Natural killer cell (primary cell): ENCODE measurements at regions not wholly inside any gene's neighbourhood (a gene's known extent, or its start where the extent isn't known, plus 50 kb on each side); places are given as distances from the start of the nearest gene placed in this dataset.
"Not testable (repeated sequence)": the region's sequence is repeated elsewhere in the genome, so short reads cannot be mapped to it uniquely, and the experiment has no call there.

Experiments used
- ATAC-seq, 3 donors: fragments of 150-1000 bp in 2 of 3; fragments of 200-7000 bp in 1 of 3; cut with Tn5 transposase; 1 replicate in 1 of 3; 2 replicates in 2 of 3; pipeline ENCODE4 v1.10.0; 2021; ENCODE audit warnings: mild to moderate bottlenecking in 2 of 3, moderate library complexity in 2 of 3
- DNase-seq, 2 donors: peaks; one replicate each; pipeline versions ENCODE4 v3.0.0 to v3.0.0-alpha.2; 2013 to 2021; ENCODE audit warnings: mixed read lengths in 1 of 2
- H3K27ac ChIP-seq: one replicate; pipeline ENCODE4 v1.5.1; 2013; ENCODE audit warnings: mild to moderate bottlenecking, low read length
- H3K27me3 ChIP-seq: one replicate; pipeline ENCODE4 v1.6.1; 2013; ENCODE audit warnings: low read length; ENCODE audit not compliant: control insufficient read depth, insufficient read depth
- H3K36me3 ChIP-seq: one replicate; pipeline ENCODE4 v1.6.1; 2013; ENCODE audit warnings: low read length; ENCODE audit not compliant: control insufficient read depth, insufficient read depth
- H3K4me1 ChIP-seq: one replicate; pipeline ENCODE4 v1.6.1; 2013; ENCODE audit warnings: low read length; ENCODE audit not compliant: control insufficient read depth, insufficient read depth
- H3K4me3 ChIP-seq: one replicate; pipeline ENCODE4 v1.5.1; 2013; ENCODE audit warnings: low read length
- H3K9me3 ChIP-seq: one replicate; pipeline ENCODE4 v1.6.1; 2013; ENCODE audit warnings: low read length; ENCODE audit not compliant: control insufficient read depth, insufficient read depth
- H3K27ac Mint-ChIP-seq, 2 donors: one replicate each; pipeline ENCODE4 v1.8.0; 2022; ENCODE audit warnings: mild to moderate bottlenecking in 2 of 2, mixed read lengths in 2 of 2, moderate library complexity in 1 of 2
- H3K27me3 Mint-ChIP-seq, 2 donors: one replicate each; pipeline ENCODE4 v1.8.0; 2022; ENCODE audit warnings: low read depth in 2 of 2, mixed read lengths in 2 of 2
- H3K36me3 Mint-ChIP-seq: one replicate; pipeline ENCODE4 v1.8.0; 2022; ENCODE audit warnings: mixed read lengths
- H3K4me1 Mint-ChIP-seq, 2 donors: one replicate each; pipeline ENCODE4 v1.8.0; 2022; ENCODE audit warnings: mixed read lengths in 2 of 2
- H3K4me3 Mint-ChIP-seq: one replicate; pipeline ENCODE4 v1.8.0; 2022; ENCODE audit warnings: mild to moderate bottlenecking, moderate library complexity, mixed read lengths
- H3K9me3 Mint-ChIP-seq, 2 donors: one replicate each; pipeline ENCODE4 v1.8.0; 2022; ENCODE audit warnings: mixed read lengths in 2 of 2
- CTCF ChIP-seq: fragments of 200-600 bp; IDR thresholded peaks from one replicate; pipeline ENCODE4 v1.8.0; 2022; ENCODE audit warnings: antibody characterized with exemption
- WGBS: methylation state at CpG from one replicate; pipeline ENCODE4 v1.1.7; 2013; ENCODE audit warnings: missing lambda C conversion rate; ENCODE audit not compliant: insufficient coverage; 5-methylcytosine and 5-hydroxymethylcytosine counted together
- intact Hi-C: fragments of 100-400 bp; cut with micrococcal nuclease; formaldehyde crosslinking; loops from one replicate; pipeline ENCODE4 v1.14.2; 2022

- Histone ChIP-seq H3K4me3 (no peak overlapping the region), H3K9me3 (no peaks in the 10 kb centered on the region), H3K27ac (peak overlapping the region; percentile 7), H3K27me3 (no peaks in the 10 kb centered on the region), H3K4me1 (no peaks in the 10 kb centered on the region), H3K36me3 (no peaks in the 10 kb centered on the region)
- H3K4me1 Mint-ChIP-seq, result peaks cover 0 to 5% of the 10 kb centered on the region in 2 donors
- H3K4me3 Mint-ChIP-seq, result no peak overlapping the region
- H3K27ac Mint-ChIP-seq, result peak overlapping the region; percentile 73 to 75
- H3K9me3 Mint-ChIP-seq, result peaks cover 2 to 3% of the 10 kb centered on the region in 2 donors
- ATAC-seq (no peak), DNase-seq (no peak)
- no peak for TF ChIP-seq CTCF
- no peaks in the 10 kb centered on the region for H3K36me3 Mint-ChIP-seq
- intact Hi-C loops, result no loop called here
- peaks cover 3 to 5% of the 10 kb centered on the region in 2 donors for H3K27me3 Mint-ChIP-seq
Measured at GRCh38 chr1:222385262-222385661, 162.6 kb downstream of the HHIPL2 start.

GRCh38 chr1:222384531-222384930, 163.4 kb downstream of the HHIPL2 start:
- Mint-ChIP-seq H3K27me3 (peaks cover 5 to 11% of the 10 kb centered on the region in 2 donors), H3K4me1 (peaks cover 0 to 5% of the 10 kb centered on the region in 2 donors), H3K9me3 (peaks cover 3 to 5% of the 10 kb centered on the region in 2 donors), H3K27ac (no peak overlapping the region), H3K36me3 (no peaks in the 10 kb centered on the region), H3K4me3 (no peak overlapping the region)
- Histone ChIP-seq H3K27ac (no peak overlapping the region), H3K9me3 (no peaks in the 10 kb centered on the region), H3K4me1 (no peaks in the 10 kb centered on the region), H3K36me3 (no peaks in the 10 kb centered on the region), H3K4me3 (no peak overlapping the region), H3K27me3 (no peaks in the 10 kb centered on the region)
- TF ChIP-seq CTCF, result no peak
- ATAC-seq, result no peak
- DNase-seq, result no peak
- intact Hi-C loops, result no loop called here

- H3K27me3 ChIP-seq, result no peaks in the 10 kb centered on the region
- DNase-seq (no peak), ATAC-seq (no peak)
- 77% methylated on average over 3 of the region's 3 CpGs for WGBS
- no peak for TF ChIP-seq CTCF
- H3K9me3 ChIP-seq, result no peaks in the 10 kb centered on the region
- H3K36me3 Mint-ChIP-seq, result no peaks in the 10 kb centered on the region
- no peaks in the 10 kb centered on the region for H3K4me1 ChIP-seq
- no peak overlapping the region for H3K27ac Mint-ChIP-seq
- H3K9me3 Mint-ChIP-seq, result peaks cover 3 to 5% of the 10 kb centered on the region in 2 donors
- no peak overlapping the region for H3K27ac ChIP-seq
- H3K36me3 ChIP-seq, result no peaks in the 10 kb centered on the region
- intact Hi-C loops, result no loop called here
- H3K4me3 Mint-ChIP-seq, result no peak overlapping the region
- H3K4me3 ChIP-seq, result no peak overlapping the region
- H3K27me3 Mint-ChIP-seq, result peaks cover 5 to 12% of the 10 kb centered on the region in 2 donors
- peaks cover 0 to 5% of the 10 kb centered on the region in 2 donors for H3K4me1 Mint-ChIP-seq
Measured at GRCh38 chr1:222382171-222382570, 165.7 kb downstream of the HHIPL2 start.

GRCh38 chr1:222377428-222378088, 170.3 kb downstream of the HHIPL2 start:
- Histone ChIP-seq H3K27ac (no peak overlapping the region), H3K4me1 (no peaks in the 10 kb centered on the region), H3K4me3 (no peak overlapping the region), H3K27me3 (no peaks in the 10 kb centered on the region), H3K36me3 (no peaks in the 10 kb centered on the region), H3K9me3 (no peaks in the 10 kb centered on the region)
- intact Hi-C loops, result no loop called here
- no peak for DNase-seq
- Mint-ChIP-seq H3K9me3 (peaks cover 3 to 5% of the 10 kb centered on the region in 2 donors), H3K4me3 (no peak overlapping the region), H3K27ac (no peak overlapping the region), H3K4me1 (no peaks in the 10 kb centered on the region), H3K27me3 (peaks cover 5 to 12% of the 10 kb centered on the region in 2 donors), H3K36me3 (no peaks in the 10 kb centered on the region)
- TF ChIP-seq CTCF, result no peak
- WGBS, result 73% methylated on average over 5 of the region's 6 CpGs
- ATAC-seq, result no peak

- DNase-seq, H3K36me3 Mint-ChIP-seq, H3K27me3 ChIP-seq, H3K4me3 Mint-ChIP-seq, H3K4me1 ChIP-seq, H3K4me1 Mint-ChIP-seq, H3K27ac ChIP-seq, H3K27me3 Mint-ChIP-seq, H3K9me3 ChIP-seq, intact Hi-C loops, H3K27ac Mint-ChIP-seq, ATAC-seq, H3K36me3 ChIP-seq, H3K4me3 ChIP-seq, H3K9me3 Mint-ChIP-seq: not testable (repeated sequence)
- WGBS, result 82% methylated on average over 1 of the region's 1 CpG
Measured at GRCh38 chr1:222376791-222377190, 171.1 kb downstream of the HHIPL2 start.
